Fibroblast of the conjunctiva (primary cell): ENCODE measurements at regions not wholly inside any gene's neighbourhood (a gene's known extent, or its start where the extent isn't known, plus 50 kb on each side); places are given as distances from the start of the nearest gene placed in this dataset.
A peak's percentile ranks its signal among the peaks of the same experiment; 100 is the strongest.
"Not testable (repeated sequence)": the region's sequence is repeated elsewhere in the genome, so short reads cannot be mapped to it uniquely, and the experiment has no call there.

Experiments
- DNase-seq: peaks from one replicate; pipeline ENCODE4 v3.0.0-alpha.2; 2010; ENCODE audit warnings: low read depth

- DNase-seq = not testable (repeated sequence)
Observed at GRCh38 chr13:90664200-90664599, 683.3 kb upstream of the MIR17HG start.

- no peak for DNase-seq
Observed at GRCh38 chr13:90673746-90674145, 673.7 kb upstream of the MIR17HG start.

- no peak for DNase-seq
Observed at GRCh38 chr13:90675129-90675528, 672.4 kb upstream of the MIR17HG start.

GRCh38 chr13:90680826-90681225 lies 666.7 kb upstream of the MIR17HG start:
- DNase-seq = no peak

- DNase-seq = no peak
Observed at GRCh38 chr13:90683711-90684131, 663.8 kb upstream of the MIR17HG start.

- DNase-seq = peak; percentile 30
Observed at GRCh38 chr13:90686442-90686841, 661.0 kb upstream of the MIR17HG start.

GRCh38 chr13:90689111-90689510 lies 658.4 kb upstream of the MIR17HG start:
- DNase-seq = no peak

- DNase-seq = no peak
Observed at GRCh38 chr13:90690458-90691080, 656.9 kb upstream of the MIR17HG start.

GRCh38 chr13:90696254-90696653 lies 651.2 kb upstream of the MIR17HG start:
- no peak for DNase-seq

GRCh38 chr13:90696656-90697055 lies 650.8 kb upstream of the MIR17HG start:
- DNase-seq = no peak

GRCh38 chr13:90700340-90700739 lies 647.1 kb upstream of the MIR17HG start:
- no peak for DNase-seq

GRCh38 chr13:90701264-90701663 lies 646.2 kb upstream of the MIR17HG start:
- DNase-seq = no peak

GRCh38 chr13:90702050-90702449 lies 645.4 kb upstream of the MIR17HG start:
- no peak for DNase-seq

- DNase-seq = no peak
Observed at GRCh38 chr13:90706631-90707030, 640.9 kb upstream of the MIR17HG start.

- no peak for DNase-seq
Observed at GRCh38 chr13:90708128-90708527, 639.4 kb upstream of the MIR17HG start.

GRCh38 chr13:90709319-90709718 lies 638.2 kb upstream of the MIR17HG start:
- no peak for DNase-seq

GRCh38 chr13:90710164-90710759 lies 637.2 kb upstream of the MIR17HG start:
- DNase-seq = no peak

- no peak for DNase-seq
Observed at GRCh38 chr13:90713441-90714133, 633.9 kb upstream of the MIR17HG start.

GRCh38 chr13:90715485-90715884 lies 632.0 kb upstream of the MIR17HG start:
- no peak for DNase-seq

- peak; percentile 12 for DNase-seq
Observed at GRCh38 chr13:90717451-90717936, 630.0 kb upstream of the MIR17HG start.

- DNase-seq = no peak
Observed at GRCh38 chr13:90719461-90719860, 628.0 kb upstream of the MIR17HG start.

- DNase-seq = no peak
Observed at GRCh38 chr13:90721937-90722336, 625.5 kb upstream of the MIR17HG start.

- no peak for DNase-seq
Observed at GRCh38 chr13:90723381-90723780, 624.1 kb upstream of the MIR17HG start.
